Endothelial cell (in vitro differentiated cells): ENCODE measurements at regions not wholly inside any gene's neighbourhood (a gene's known extent, or its start where the extent isn't known, plus 50 kb on each side); places are given as distances from the start of the nearest gene placed in this dataset.

Experiments
- DNase-seq: peaks from one replicate; pipeline ENCODE4 v3.0.0; 2021; ENCODE audit warnings: low spot score
- H3K27ac Mint-ChIP-seq: one replicate; pipeline ENCODE4 v1.8.0; 2021; ENCODE audit warnings: mixed read lengths, inconsistent platforms; ENCODE audit not compliant: unreplicated experiment
- H3K27me3 Mint-ChIP-seq: one replicate; pipeline ENCODE4 v1.8.0; 2021; ENCODE audit warnings: mild to moderate bottlenecking, moderate library complexity, mixed read lengths, inconsistent platforms; ENCODE audit not compliant: unreplicated experiment
- H3K36me3 Mint-ChIP-seq: one replicate; pipeline ENCODE4 v1.8.0; 2021; ENCODE audit warnings: mild to moderate bottlenecking, low read depth, mixed read lengths, inconsistent platforms; ENCODE audit not compliant: unreplicated experiment
- H3K4me1 Mint-ChIP-seq: one replicate; pipeline ENCODE4 v1.8.0; 2021; ENCODE audit warnings: mild to moderate bottlenecking, mixed read lengths, inconsistent platforms; ENCODE audit not compliant: unreplicated experiment
- H3K4me3 Mint-ChIP-seq: one replicate; pipeline ENCODE4 v1.8.0; 2021; ENCODE audit warnings: mild to moderate bottlenecking, mixed read lengths, inconsistent platforms; ENCODE audit not compliant: unreplicated experiment
- H3K9me3 Mint-ChIP-seq: one replicate; pipeline ENCODE4 v1.8.0; 2021; ENCODE audit warnings: mixed read lengths, inconsistent platforms; ENCODE audit not compliant: unreplicated experiment
- CTCF ChIP-seq: fragments of 200-600 bp; sonication (generic); IDR thresholded peaks from one replicate; pipeline ENCODE4 v1.5.0; 2021; ENCODE audit warnings: antibody characterized with exemption; ENCODE audit not compliant: unreplicated experiment

- Mint-ChIP-seq H3K27ac (no peak overlapping the region), H3K4me1 (peaks cover 4% of the 10 kb centered on the region), H3K36me3 (no peaks in the 10 kb centered on the region), H3K9me3 (no peaks in the 10 kb centered on the region), H3K4me3 (no peak overlapping the region), H3K27me3 (no peaks in the 10 kb centered on the region)
- no peak for TF ChIP-seq CTCF
- no peak for DNase-seq
Observed at GRCh38 chr9:117535434-117535833, 120.6 kb upstream of the ASTN2 start.

GRCh38 chr9:117528225-117528624 lies 113.4 kb upstream of the ASTN2 start:
- TF ChIP-seq CTCF: no peak
- Mint-ChIP-seq H3K9me3 (no peaks in the 10 kb centered on the region), H3K27ac (no peak overlapping the region), H3K27me3 (no peaks in the 10 kb centered on the region), H3K36me3 (no peaks in the 10 kb centered on the region), H3K4me3 (no peak overlapping the region), H3K4me1 (no peaks in the 10 kb centered on the region)
- no peak for DNase-seq

GRCh38 chr9:117526674-117527073 lies 111.8 kb upstream of the ASTN2 start:
- no peaks in the 10 kb centered on the region for H3K4me1 Mint-ChIP-seq
- no peaks in the 10 kb centered on the region for H3K9me3 Mint-ChIP-seq
- no peak for TF ChIP-seq CTCF
- H3K4me3 Mint-ChIP-seq: no peak overlapping the region
- no peak overlapping the region for H3K27ac Mint-ChIP-seq
- H3K36me3 Mint-ChIP-seq: no peaks in the 10 kb centered on the region
- DNase-seq: no peak
- no peaks in the 10 kb centered on the region for H3K27me3 Mint-ChIP-seq

GRCh38 chr9:117523531-117524153 lies 108.8 kb upstream of the ASTN2 start:
- Mint-ChIP-seq H3K9me3 (no peaks in the 10 kb centered on the region), H3K27ac (no peak overlapping the region), H3K4me1 (no peaks in the 10 kb centered on the region), H3K27me3 (peaks cover 3% of the 10 kb centered on the region), H3K36me3 (no peaks in the 10 kb centered on the region), H3K4me3 (no peak overlapping the region)
- no peak for TF ChIP-seq CTCF
- no peak for DNase-seq

GRCh38 chr9:117521293-117521692 lies 106.4 kb upstream of the ASTN2 start:
- no peaks in the 10 kb centered on the region for H3K36me3 Mint-ChIP-seq
- DNase-seq: no peak
- no peaks in the 10 kb centered on the region for H3K4me1 Mint-ChIP-seq
- peaks cover 3% of the 10 kb centered on the region for H3K27me3 Mint-ChIP-seq
- H3K4me3 Mint-ChIP-seq: no peak overlapping the region
- H3K9me3 Mint-ChIP-seq: no peaks in the 10 kb centered on the region
- no peak for TF ChIP-seq CTCF
- H3K27ac Mint-ChIP-seq: no peak overlapping the region
